ENCODE measurements at regions not wholly inside any gene's neighbourhood (a gene's known extent, or its start where the extent isn't known, plus 50 kb on each side); places are given as distances from the start of the nearest gene placed in this dataset.

- H3K4me3 ChIP-seq = no peak overlapping the region
- H3K27ac ChIP-seq = no peak overlapping the region
- H3K36me3 ChIP-seq = no peaks in the 10 kb centered on the region
- H3K4me1 ChIP-seq = no peaks in the 10 kb centered on the region
- WGBS, 2 donors = 35 to 83% methylated on average over 1 of the region's 1 CpG
- ATAC-seq (ENCODE audit: low FRiP score in 2 of 2) = no peak
- H3K9me3 ChIP-seq = no peaks in the 10 kb centered on the region
- H3K27me3 ChIP-seq = no peaks in the 10 kb centered on the region
- DNase-seq = no peak
- TF ChIP-seq POLR2AphosphoS5 (IDR thresholded peaks at IDR 0.05) (no peak), CTCF (IDR thresholded peaks at IDR 0.05) (no peak), POLR2A (IDR thresholded peaks at IDR 0.05) (no peak), EP300 (IDR thresholded peaks at IDR 0.05) (no peak)
Observed at GRCh38 chrX:35122756-35123155, 180.2 kb downstream of the FAM47B start.

- ATAC-seq (ENCODE audit: low FRiP score in 2 of 2) = no peak
- TF ChIP-seq POLR2A (IDR thresholded peaks at IDR 0.05) (no peak), POLR2AphosphoS5 (IDR thresholded peaks at IDR 0.05) (no peak), CTCF (IDR thresholded peaks at IDR 0.05) (no peak), EP300 (IDR thresholded peaks at IDR 0.05) (no peak)
- 68 to 76% methylated on average over 1 of the region's 1 CpG for WGBS, 2 donors
- Histone ChIP-seq H3K4me1 (no peaks in the 10 kb centered on the region), H3K27ac (no peak overlapping the region), H3K4me3 (no peak overlapping the region), H3K9me3 (no peaks in the 10 kb centered on the region), H3K27me3 (no peaks in the 10 kb centered on the region), H3K36me3 (no peaks in the 10 kb centered on the region)
- DNase-seq = no peak
Observed at GRCh38 chrX:35149517-35149916, 206.9 kb downstream of the FAM47B start.

- TF ChIP-seq POLR2A (IDR thresholded peaks at IDR 0.05) (no peak), CTCF (IDR thresholded peaks at IDR 0.05) (no peak), POLR2AphosphoS5 (IDR thresholded peaks at IDR 0.05) (no peak), EP300 (IDR thresholded peaks at IDR 0.05) (no peak)
- 65 to 74% methylated on average over 4 of the region's 4 CpGs for WGBS, 2 donors
- DNase-seq = no peak
Observed at GRCh38 chrX:35150052-35150451, 207.5 kb downstream of the FAM47B start.

GRCh38 chrX:35150642-35151239 is 208.1 kb downstream of the FAM47B start:
- Histone ChIP-seq H3K36me3 (no peaks in the 10 kb centered on the region), H3K27me3 (no peaks in the 10 kb centered on the region), H3K4me3 (no peak overlapping the region), H3K9me3 (no peaks in the 10 kb centered on the region), H3K27ac (no peak overlapping the region), H3K4me1 (no peaks in the 10 kb centered on the region)
- ATAC-seq (ENCODE audit: low FRiP score in 2 of 2) = no peak
- no peak for TF ChIP-seq POLR2AphosphoS5 (IDR thresholded peaks at IDR 0.05)
- TF ChIP-seq CTCF (IDR thresholded peaks at IDR 0.05) = no peak
- no peak for TF ChIP-seq POLR2A (IDR thresholded peaks at IDR 0.05)
- TF ChIP-seq EP300 (IDR thresholded peaks at IDR 0.05) = no peak
- WGBS, 2 donors = 81% methylated on average over 7 of the region's 7 CpGs; no CpG with 5 or more reads in 1 of the 2 donors
- peak in 1 of 2 donors; percentile 1 for DNase-seq

More at GRCh38 chrX:35150052-35150451, 207.5 kb downstream of the FAM47B start:
- no peaks in the 10 kb centered on the region for H3K27me3 ChIP-seq
- no peak overlapping the region for H3K27ac ChIP-seq
- H3K9me3 ChIP-seq = no peaks in the 10 kb centered on the region
- H3K36me3 ChIP-seq = no peaks in the 10 kb centered on the region
- no peaks in the 10 kb centered on the region for H3K4me1 ChIP-seq
- no peak for ATAC-seq (ENCODE audit: low FRiP score in 2 of 2)
- no peak overlapping the region for H3K4me3 ChIP-seq

GRCh38 chrX:35166023-35166422 is 223.4 kb downstream of the FAM47B start:
- no peaks in the 10 kb centered on the region for H3K36me3 ChIP-seq
- no peaks in the 10 kb centered on the region for H3K9me3 ChIP-seq
- no peak for ATAC-seq (ENCODE audit: low FRiP score in 2 of 2)
- no peaks in the 10 kb centered on the region for H3K27me3 ChIP-seq
- no peak overlapping the region for H3K27ac ChIP-seq
- no peak for DNase-seq
- no peak overlapping the region for H3K4me3 ChIP-seq
- no peak for TF ChIP-seq CTCF (IDR thresholded peaks at IDR 0.05)
- TF ChIP-seq POLR2A (IDR thresholded peaks at IDR 0.05) = no peak
- TF ChIP-seq EP300 (IDR thresholded peaks at IDR 0.05) = no peak
- no peak for TF ChIP-seq POLR2AphosphoS5 (IDR thresholded peaks at IDR 0.05)
- H3K4me1 ChIP-seq = no peaks in the 10 kb centered on the region
- WGBS, 2 donors = 31 to 39% methylated on average over 2 of the region's 2 CpGs

Measured in upper lobe of left lung (tissue), 6 donors.